Activated T-cell treated with anti-CD3 and anti-CD28 coated beads for 4 hours (primary cell): ENCODE measurements at regions not wholly inside any gene's neighbourhood (a gene's known extent, or its start where the extent isn't known, plus 50 kb on each side); places are given as distances from the start of the nearest gene placed in this dataset.
"Not testable (repeated sequence)": the region's sequence is repeated elsewhere in the genome, so short reads cannot be mapped to it uniquely, and the experiment has no call there.

ENCODE experiments used
- DNase-seq: peaks from one replicate; pipeline ENCODE4 v3.0.0-alpha.2; 2020

GRCh38 chr3:5488771-5489170 lies 301.3 kb downstream of the EDEM1 start:
- no peak for DNase-seq

- no peak for DNase-seq
These were observed 302.0 kb downstream of the EDEM1 start for GRCh38 chr3:5489536-5489935.

- DNase-seq, result no peak
These were observed 307.5 kb downstream of the EDEM1 start for GRCh38 chr3:5494905-5495519.

DNA sequence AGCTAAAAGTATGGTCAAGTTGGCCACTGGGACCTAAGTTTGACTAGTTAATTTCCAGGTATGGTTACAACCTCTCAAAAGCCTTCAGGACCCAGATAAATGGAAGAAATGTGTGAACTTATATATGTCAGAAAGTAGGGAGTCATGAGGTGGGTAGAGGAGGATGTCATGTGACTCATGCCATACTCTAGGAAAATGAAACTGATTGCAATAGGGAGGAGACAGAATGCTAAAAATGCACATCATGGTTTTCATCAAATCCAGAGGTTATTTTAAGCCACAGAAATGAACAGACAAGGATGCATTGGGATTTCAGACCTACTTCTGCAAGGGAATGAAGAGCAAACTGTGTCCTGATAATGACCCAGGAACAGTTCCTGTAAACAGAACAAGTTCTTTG lies 310.0 kb downstream of the EDEM1 start:
- DNase-seq, result no peak

DNA sequence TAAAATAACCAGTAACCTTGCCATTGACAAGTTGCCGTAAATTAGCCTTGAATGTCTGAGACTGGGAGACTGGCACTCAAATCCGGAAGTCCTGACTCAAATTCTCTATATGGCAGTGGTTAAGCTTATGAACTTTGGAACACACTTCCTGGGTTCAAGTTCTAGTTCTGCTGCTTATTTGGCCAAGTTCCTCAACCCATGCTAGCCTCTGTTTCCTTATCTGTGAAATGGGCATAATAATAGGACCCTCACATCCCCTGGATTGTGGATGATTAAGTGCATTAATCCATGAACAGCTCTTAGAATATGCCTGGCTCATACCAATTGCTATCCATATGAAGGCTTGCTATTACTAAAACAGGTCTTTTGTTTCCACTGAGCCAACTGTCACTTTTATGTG lies 311.5 kb downstream of the EDEM1 start:
- no peak for DNase-seq

DNA sequence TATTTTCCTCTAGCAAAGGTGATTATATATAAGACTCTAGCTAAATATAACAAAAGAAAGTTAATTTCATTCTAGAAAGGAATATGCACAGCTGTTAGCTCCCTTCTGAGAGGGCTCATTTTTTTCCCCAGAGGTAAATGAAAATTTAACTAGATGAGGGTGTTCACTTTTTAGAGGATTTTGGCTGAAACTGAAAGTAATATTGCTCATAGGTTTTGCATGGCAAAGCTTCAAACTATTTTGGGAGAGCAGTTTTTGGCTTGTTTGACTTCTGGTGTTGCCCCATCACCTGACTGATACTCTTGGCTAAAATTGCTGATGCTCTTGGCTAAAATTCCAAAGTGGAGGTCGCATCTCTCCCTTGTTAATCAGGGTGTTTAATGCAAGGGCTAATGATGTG lies 311.9 kb downstream of the EDEM1 start:
- no peak for DNase-seq

GRCh38 chr3:5503136-5503535 lies 315.6 kb downstream of the EDEM1 start:
- no peak for DNase-seq

GRCh38 chr3:5504135-5504534 lies 316.6 kb downstream of the EDEM1 start:
- DNase-seq, result no peak

DNA sequence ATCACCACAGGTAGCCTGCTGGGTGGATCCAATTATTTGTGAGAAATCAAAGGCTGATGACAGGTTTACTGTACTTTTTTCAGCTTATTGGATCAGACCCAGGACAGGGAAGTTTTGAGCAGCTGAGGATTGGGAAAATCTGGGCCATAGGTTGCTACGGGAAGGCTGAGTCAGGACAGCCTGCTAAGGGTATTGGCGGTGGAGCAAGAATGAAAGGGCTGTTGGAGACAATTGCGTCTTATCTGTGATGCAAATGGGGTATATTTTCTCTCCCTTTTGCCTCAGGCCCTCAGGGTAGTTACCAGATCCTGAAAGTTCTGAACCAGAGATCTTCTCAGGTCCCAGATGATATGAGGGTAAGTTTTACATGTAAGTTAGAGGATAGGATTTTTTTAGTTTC lies 317.7 kb downstream of the EDEM1 start:
- DNase-seq, result no peak

GRCh38 chr3:5505997-5506396 lies 318.5 kb downstream of the EDEM1 start:
- DNase-seq, result no peak

GRCh38 chr3:5508860-5509259 lies 321.4 kb downstream of the EDEM1 start:
- DNase-seq, result not testable (repeated sequence)

DNA sequence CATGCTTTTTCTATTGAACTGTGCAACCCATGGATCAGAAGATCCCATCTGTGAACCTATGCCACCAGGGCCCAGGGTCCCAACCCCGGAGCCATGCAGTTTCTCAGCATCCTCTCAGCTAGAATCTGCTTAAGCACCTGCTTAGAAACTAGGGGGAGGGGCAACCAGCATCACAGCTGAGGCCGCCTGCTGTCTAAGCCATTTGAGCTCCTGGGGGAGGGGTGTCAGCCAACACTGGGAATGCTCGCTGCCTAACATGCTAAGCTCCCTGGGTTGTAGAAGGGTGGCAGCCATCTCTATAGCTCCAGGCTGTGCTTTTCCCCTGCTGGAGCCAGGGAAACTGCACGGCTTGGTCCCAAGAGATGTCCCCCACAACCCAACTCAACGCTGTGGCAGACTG lies 322.8 kb downstream of the EDEM1 start:
- no peak for DNase-seq

- DNase-seq, result no peak
These were observed 330.4 kb downstream of the EDEM1 start for GRCh38 chr3:5517921-5518320.

DNA sequence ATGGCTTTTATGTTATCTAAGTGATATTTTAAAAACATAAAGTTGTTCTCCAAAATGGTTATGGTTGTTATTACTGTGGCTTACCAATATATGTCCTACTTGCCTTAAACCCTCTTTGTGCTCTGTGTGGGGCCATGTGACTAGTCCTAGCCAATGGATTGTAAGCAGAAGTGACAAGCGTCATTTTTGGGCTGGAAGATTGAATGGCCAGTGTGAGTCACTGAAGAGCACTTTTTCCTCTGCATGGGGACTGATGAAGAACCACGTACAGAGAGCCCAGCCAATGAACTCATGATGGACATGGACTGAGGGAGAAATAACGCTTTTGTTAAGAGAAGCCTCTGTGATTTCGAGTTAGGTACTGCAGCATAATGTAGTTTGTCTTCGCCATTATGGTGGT lies 332.7 kb downstream of the EDEM1 start:
- no peak for DNase-seq

DNA sequence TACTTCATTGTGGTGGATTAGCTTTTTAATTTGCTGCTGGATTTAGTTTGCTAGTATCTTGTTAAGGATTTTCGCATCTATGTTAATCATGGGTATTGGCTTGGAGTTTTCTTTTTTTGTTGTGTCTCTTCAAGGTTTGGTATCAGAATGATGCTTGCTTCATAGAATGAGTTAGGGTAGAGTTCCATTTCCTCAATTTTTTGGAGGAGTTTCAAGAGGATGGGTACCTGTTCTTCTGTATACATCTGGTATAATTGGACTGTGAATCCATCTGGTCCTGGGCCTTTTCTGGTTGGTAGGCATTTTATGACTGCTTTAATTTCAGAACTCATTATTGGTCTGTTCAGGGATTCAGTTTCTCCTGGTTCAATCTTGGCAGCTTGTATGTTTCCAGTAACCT lies 335.6 kb downstream of the EDEM1 start:
- no peak for DNase-seq

DNA sequence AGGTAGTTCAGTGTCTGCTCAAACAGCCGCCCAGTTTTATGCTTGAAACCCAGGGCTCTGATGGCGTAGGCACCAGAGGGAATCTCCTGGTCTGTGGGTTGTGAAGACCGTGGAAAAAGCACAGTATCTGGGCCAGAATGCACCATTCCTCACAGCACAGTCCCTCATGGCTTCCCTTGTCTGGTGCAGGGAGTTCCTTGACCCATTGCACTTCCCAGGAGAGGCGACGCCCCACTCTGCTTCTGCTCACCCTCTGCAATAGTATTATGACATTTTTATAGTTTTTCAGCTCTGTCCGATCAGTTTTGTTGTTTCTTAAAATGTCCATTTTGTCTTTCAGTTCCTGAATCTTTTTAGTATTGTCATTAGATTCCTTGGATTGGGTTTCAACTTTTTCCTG lies 343.5 kb downstream of the EDEM1 start:
- DNase-seq, result no peak

DNA sequence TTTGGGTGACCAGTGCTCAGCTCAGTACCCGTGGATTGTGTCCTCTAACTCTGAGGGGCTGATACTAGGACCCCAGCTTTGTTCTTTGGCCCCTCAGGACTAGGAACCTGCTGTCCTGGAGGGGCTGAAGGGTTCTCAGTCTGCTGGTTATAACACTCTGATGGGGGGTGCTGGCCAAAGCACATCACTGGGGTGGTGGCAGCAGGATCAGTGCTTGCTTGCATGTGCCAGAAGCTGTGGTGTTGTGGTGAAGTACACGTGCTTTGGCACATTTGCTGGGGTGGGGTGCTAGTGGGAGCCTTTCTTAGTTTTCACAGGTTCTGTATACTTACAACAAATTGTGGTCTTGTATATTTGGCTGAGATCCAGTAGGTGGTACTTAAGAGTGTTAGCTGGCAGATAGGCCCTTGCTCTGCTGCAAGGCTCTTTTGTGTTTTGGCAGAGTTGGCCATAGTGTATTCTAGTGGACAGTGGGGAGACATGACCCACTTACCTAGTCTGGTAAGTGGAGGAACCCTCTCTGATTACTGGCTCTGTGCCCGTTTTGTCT lies 344.3 kb downstream of the EDEM1 start:
- no peak for DNase-seq

DNA sequence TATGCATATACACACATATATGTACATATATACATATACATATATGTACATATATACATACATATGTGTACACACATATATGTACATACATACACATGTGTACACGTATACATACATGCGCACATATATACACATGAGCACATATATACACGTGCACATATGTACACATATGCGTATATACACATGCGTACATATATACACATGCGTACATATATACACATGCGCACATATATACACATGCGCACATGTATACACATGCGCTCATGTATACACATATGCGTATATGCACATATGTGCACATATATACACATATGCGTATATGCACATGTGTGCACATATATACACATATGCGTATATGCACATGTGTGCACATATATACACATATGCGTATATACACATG lies 353.0 kb downstream of the EDEM1 start:
- DNase-seq, result no peak

- DNase-seq, result no peak
These were observed 355.0 kb downstream of the EDEM1 start for GRCh38 chr3:5542472-5542871.

DNA sequence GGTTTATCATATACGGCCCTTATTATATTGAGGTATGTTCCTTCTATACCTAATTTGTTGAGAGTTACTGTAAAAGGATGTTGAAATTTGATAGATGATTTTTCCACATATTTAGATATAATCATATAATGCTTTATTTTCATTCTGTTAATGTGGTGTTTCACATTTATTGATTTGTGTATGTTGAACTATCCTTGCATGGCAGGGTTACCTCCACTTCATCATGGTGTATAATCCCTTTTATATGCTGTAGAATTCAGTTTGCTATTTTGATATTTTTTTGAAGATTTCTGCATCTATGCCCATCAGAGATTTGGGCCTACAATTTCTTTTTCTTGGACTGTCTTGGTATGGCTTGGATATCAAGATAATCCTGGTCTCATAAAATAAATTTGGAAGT lies 355.5 kb downstream of the EDEM1 start:
- no peak for DNase-seq

DNA sequence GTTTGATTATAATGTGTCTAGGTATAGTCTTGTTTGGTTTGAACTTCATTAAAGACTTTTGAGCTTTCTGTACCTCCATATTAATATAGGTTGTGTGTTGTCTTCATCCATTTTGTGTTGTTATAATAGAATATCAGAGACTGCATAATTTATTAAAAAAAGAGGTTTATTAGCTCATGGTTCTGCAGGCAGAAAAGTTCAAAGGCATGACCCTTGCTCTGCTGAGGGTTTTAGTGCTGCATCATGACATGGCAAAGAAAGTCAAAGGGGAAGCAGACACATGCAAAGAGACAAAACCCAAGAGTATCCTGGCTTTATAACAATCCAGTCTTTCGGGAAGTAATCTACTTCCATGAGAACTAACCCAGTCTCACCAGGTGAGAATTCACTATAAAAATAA lies 358.2 kb downstream of the EDEM1 start:
- DNase-seq, result no peak

- no peak for DNase-seq
These were observed 365.7 kb downstream of the EDEM1 start for GRCh38 chr3:5553203-5553602.

- no peak for DNase-seq
These were observed 366.8 kb downstream of the EDEM1 start for GRCh38 chr3:5554245-5554747.

DNA sequence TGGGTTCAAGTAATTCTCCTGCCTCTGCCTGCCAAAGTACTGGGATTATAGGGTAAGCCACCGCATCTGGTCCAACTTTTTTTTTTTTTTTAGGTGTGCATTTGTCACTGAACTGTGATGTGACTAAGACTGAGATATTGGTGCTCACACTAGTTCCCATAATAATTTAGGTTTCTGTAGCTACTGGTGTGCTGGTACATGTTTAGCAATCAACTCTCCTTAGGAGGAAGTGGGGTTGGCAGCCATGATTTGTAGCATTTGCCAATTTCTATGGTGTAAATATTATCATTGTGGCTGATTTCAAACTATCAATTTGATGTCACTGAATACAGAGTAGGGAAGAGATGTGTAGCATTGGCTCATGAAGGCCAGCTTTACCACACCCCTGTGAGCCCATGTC lies 372.7 kb downstream of the EDEM1 start:
- DNase-seq, result no peak
